GM13977 (cell line): ENCODE measurements at regions not wholly inside any gene's neighbourhood (a gene's known extent, or its start where the extent isn't known, plus 50 kb on each side); places are given as distances from the start of the nearest gene placed in this dataset.

Source experiments
- DNase-seq: peaks from one replicate; pipeline ENCODE4 v3.0.0; 2012; ENCODE audit warnings: low spot score
- CTCF ChIP-seq: IDR thresholded peaks from 2 replicates; pipeline ENCODE4 v1.5.1; 2012; ENCODE audit warnings: mild to moderate bottlenecking, control low read depth; ENCODE audit not compliant: insufficient read depth; ENCODE audit errors: extremely low read depth, missing control alignments
- in situ Hi-C: fragments of 300-500 bp; cut with MboI; formaldehyde crosslinking; loops from one replicate; pipeline ENCODE4 v1.12.0; 2022; ENCODE audit warnings: low sequenced_read_pairs, low pct_unique_long_range_greater_than_20kb, mixed read lengths, inconsistent platforms; ENCODE audit not compliant: unreplicated experiment

- TF ChIP-seq CTCF = no peak
- DNase-seq = no peak
- in situ Hi-C loops = no loop called here
Measured at GRCh38 chr2:176443946-176444345, 174.7 kb downstream of the MTX2 start.

DNA sequence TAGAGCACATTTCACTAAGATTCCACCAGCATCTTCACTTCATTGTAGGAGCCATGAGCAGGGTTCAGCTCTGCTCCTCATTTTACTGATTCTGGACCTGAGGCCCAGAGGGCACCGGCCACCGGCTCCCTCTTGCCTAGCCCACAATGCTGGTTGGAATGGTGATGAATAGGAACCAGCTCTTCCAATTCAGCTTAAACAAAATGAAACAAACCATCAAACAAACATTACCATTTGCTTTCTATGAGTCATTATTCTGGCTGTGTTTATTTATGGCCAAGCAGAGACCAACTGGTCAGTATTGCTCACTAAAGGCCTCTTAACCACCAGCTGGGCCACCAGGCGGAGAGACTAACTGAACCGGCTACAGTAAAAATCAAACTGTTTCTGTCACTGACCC lies 176.7 kb downstream of the MTX2 start:
- in situ Hi-C loops = no loop called here
- no peak for DNase-seq
- TF ChIP-seq CTCF = no peak

GRCh38 chr2:176446718-176447414 lies 177.6 kb downstream of the MTX2 start:
- no peak for DNase-seq
- in situ Hi-C loops = no loop called here
- no peak for TF ChIP-seq CTCF

DNA sequence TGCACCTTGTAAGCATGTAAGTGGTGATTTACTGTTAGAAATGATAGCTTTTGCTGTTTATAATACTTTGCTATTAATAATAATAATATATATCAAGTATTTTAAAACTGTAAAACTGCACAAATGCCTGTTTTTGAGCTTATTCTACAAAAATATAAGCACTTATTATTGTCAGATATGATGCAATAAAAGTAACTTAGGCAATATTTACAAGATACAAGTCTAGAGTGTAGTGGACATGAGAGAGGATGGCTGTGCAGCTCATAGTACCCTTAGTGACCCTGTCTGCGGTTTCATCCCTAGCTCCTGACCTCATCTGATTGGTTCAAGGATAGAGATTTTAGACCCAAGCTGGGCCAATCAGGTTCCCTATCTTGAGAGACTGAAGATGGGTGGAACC lies 178.4 kb downstream of the MTX2 start:
- DNase-seq = no peak
- no peak for TF ChIP-seq CTCF
- in situ Hi-C loops = no loop called here

DNA sequence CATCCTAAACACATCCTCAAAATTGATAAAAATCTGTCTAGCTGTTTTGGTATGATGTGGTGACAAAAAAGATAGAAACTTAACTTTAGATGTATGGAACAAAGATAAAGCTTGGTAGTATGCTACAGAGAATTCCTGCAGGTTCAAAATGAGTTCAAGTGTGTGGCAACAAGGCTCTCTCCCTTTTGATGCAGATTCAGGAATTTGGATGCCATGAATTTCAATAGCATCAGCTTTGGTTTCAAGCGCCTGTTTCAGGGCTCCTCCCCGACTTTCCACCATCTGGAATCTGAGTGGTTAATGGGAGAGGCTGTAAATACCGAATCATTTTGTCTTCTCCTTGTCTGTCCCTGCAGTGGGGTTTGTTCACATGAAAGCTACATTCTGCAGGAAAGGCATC lies 180.6 kb downstream of the MTX2 start:
- TF ChIP-seq CTCF = no peak
- in situ Hi-C loops = loop anchor here (10.0 kb wide), 1 partner anchor 305 kb away; no protein-coding TSS in a partner anchor
- DNase-seq = no peak

- DNase-seq = no peak
- no peak for TF ChIP-seq CTCF
- in situ Hi-C loops = loop anchor here (10.0 kb wide), 1 partner anchor 309 kb away; no protein-coding TSS in a partner anchor
Measured at GRCh38 chr2:176453784-176454183, 184.5 kb downstream of the MTX2 start.
